IMR-90 (cell line): ENCODE measurements at regions not wholly inside any gene's neighbourhood (a gene's known extent, or its start where the extent isn't known, plus 50 kb on each side); places are given as distances from the start of the nearest gene placed in this dataset.

ENCODE experiments used
- ATAC-seq: fragments of 200-7000 bp; cut with Tn5 transposase; 2 replicates; pipeline ENCODE4 v1.9.1; 2020; ENCODE audit warnings: low read depth, mild to moderate bottlenecking, moderate library complexity
- BruUV-seq: library from RNA; stranded (reverse); fragments of 400-500 nt; replicated peaks from 2 replicates; lab custom pipeline; 2021; lab: Mats Ljungman, UMichigan
- CTCF ChIA-PET: fragments of 300-600 bp; formaldehyde crosslinking; extraction: SDS; loops from one replicate; lab custom pipeline; 2021; ENCODE audit warnings: antibody characterized with exemption; lab: Yijun Ruan, JAX
- POLR2A ChIA-PET: fragments of 300-600 bp; sonication (Branson Sonifier 250); formaldehyde crosslinking; loops from one replicate; lab custom pipeline; 2022; ENCODE audit warnings: antibody characterized with exemption; ENCODE audit not compliant: unreplicated experiment; lab: Charles Lee
- DNase-seq: peaks from one replicate; pipeline ENCODE4 v3.0.0; 2013
- H2AFZ ChIP-seq: replicated peaks from 2 replicates; pipeline ENCODE3; 2013; ENCODE audit warnings: low read length, mild to moderate bottlenecking; ENCODE audit not compliant: poor library complexity
- H2AK5ac ChIP-seq: 2 replicates; pipeline ENCODE4 v1.6.1; 2013; ENCODE audit warnings: low read depth, low read length, inconsistent platforms
- H2AK9ac ChIP-seq: replicated peaks from 2 replicates; pipeline ENCODE3; 2013; ENCODE audit warnings: mild to moderate bottlenecking, low read depth, low read length, moderate library complexity; ENCODE audit not compliant: poor library complexity
- H2BK120ac ChIP-seq: 2 replicates; pipeline ENCODE4 v1.6.1; 2013; ENCODE audit warnings: low read depth, low read length, inconsistent platforms
- H2BK15ac ChIP-seq: 3 replicates; pipeline ENCODE4 v1.6.1; 2013; ENCODE audit warnings: low read depth, low read length, inconsistent platforms
- H2BK20ac ChIP-seq: 2 replicates; pipeline ENCODE4 v1.6.1; 2013; ENCODE audit warnings: low read depth, mild to moderate bottlenecking, inconsistent platforms, low read length, moderate library complexity
- H2BK5ac ChIP-seq: 2 replicates; pipeline ENCODE4 v1.6.1; 2013; ENCODE audit warnings: mild to moderate bottlenecking, low read depth, low read length, inconsistent platforms; ENCODE audit not compliant: poor library complexity, severe bottlenecking
- H3K14ac ChIP-seq: replicated peaks from 2 replicates; pipeline ENCODE4 v1.6.1; 2013; ENCODE audit warnings: low read depth, low read length, inconsistent platforms
- H3K18ac ChIP-seq: 2 replicates; pipeline ENCODE4 v1.6.1; 2013; ENCODE audit warnings: low read depth, low read length, control low read depth
- H3K23ac ChIP-seq: 2 replicates; pipeline ENCODE4 v1.6.1; 2013; ENCODE audit warnings: low read depth, low read length, inconsistent platforms
- H3K27ac ChIP-seq: 2 replicates; pipeline ENCODE4 v1.5.1; 2013; ENCODE audit warnings: mild to moderate bottlenecking, control low read depth, low read length; ENCODE audit not compliant: insufficient read depth
- H3K27me3 ChIP-seq: 2 replicates; pipeline ENCODE4 v1.6.1; 2013; ENCODE audit warnings: low read length; ENCODE audit not compliant: control insufficient read depth, insufficient read depth
- H3K36me3 ChIP-seq: 2 replicates; pipeline ENCODE4 v1.6.1; 2013; ENCODE audit warnings: low read length, mixed read lengths; ENCODE audit not compliant: control insufficient read depth, insufficient read depth
- H3K4ac ChIP-seq: 2 replicates; pipeline ENCODE4 v1.6.1; 2013; ENCODE audit warnings: low read depth, low read length, inconsistent platforms
- H3K4me1 ChIP-seq: 2 replicates; pipeline ENCODE4 v1.6.1; 2013; ENCODE audit warnings: low read length, mixed read lengths; ENCODE audit not compliant: control insufficient read depth, insufficient read depth
- H3K4me2 ChIP-seq: 2 replicates; pipeline ENCODE4 v1.6.1; 2013; ENCODE audit warnings: low read depth, mild to moderate bottlenecking, control low read depth, low read length, moderate library complexity
- H3K4me3 ChIP-seq: 2 replicates; pipeline ENCODE4 v1.5.1; 2013; ENCODE audit warnings: low read depth, mild to moderate bottlenecking, control low read depth, low read length, moderate library complexity; ENCODE audit not compliant: insufficient read depth
- H3K56ac ChIP-seq: 2 replicates; pipeline ENCODE4 v1.6.1; 2013; ENCODE audit warnings: low read length, inconsistent platforms; ENCODE audit not compliant: insufficient read depth; ENCODE audit errors: extremely low read depth
- H3K79me1 ChIP-seq, 2 experiments: 2 replicates each; pipeline ENCODE4 v1.6.1; 2013; ENCODE audit warnings: low read length in 2 of 2, inconsistent platforms in 1 of 2, low read depth in 1 of 2
- H3K9ac ChIP-seq: 2 replicates; pipeline ENCODE4 v1.6.1; 2013; ENCODE audit warnings: low read depth, low read length, control low read depth
- H3K9me1 ChIP-seq: 2 replicates; pipeline ENCODE4 v1.6.1; 2013; ENCODE audit warnings: low read length, inconsistent platforms; ENCODE audit not compliant: insufficient read depth
- H3K9me3 ChIP-seq: 2 replicates; pipeline ENCODE4 v1.6.1; 2013; ENCODE audit warnings: low read length; ENCODE audit not compliant: control insufficient read depth, insufficient read depth
- H4K20me1 ChIP-seq: 2 replicates; pipeline ENCODE4 v1.6.1; 2013; ENCODE audit warnings: low read length, inconsistent platforms; ENCODE audit not compliant: insufficient read depth
- H4K5ac ChIP-seq: 2 replicates; pipeline ENCODE4 v1.6.1; 2013; ENCODE audit warnings: mild to moderate bottlenecking, low read depth, low read length, control low read depth
- H4K8ac ChIP-seq, 2 experiments: 2 replicates each; pipeline ENCODE4 v1.6.1; 2013; ENCODE audit warnings: low read depth in 2 of 2, low read length in 2 of 2, control low read depth in 1 of 2, inconsistent platforms in 1 of 2
- H4K91ac ChIP-seq: 2 replicates; pipeline ENCODE4 v1.6.1; 2013; ENCODE audit warnings: low read depth, low read length, inconsistent platforms; ENCODE audit not compliant: insufficient read depth
- CEBPB ChIP-seq: IDR thresholded peaks from 2 replicates; pipeline ENCODE4 v1.6.1; 2012; ENCODE audit warnings: low read depth, low read length, improper control_type of control experiment
- dilution Hi-C: fragments of 300-500 bp; cut with HindIII; formaldehyde crosslinking; loops from one replicate; pipeline ENCODE4 v1.14.3; 2018; ENCODE audit warnings: low sequenced_read_pairs; ENCODE audit not compliant: unreplicated experiment
- in situ Hi-C: fragments of 300-500 bp; cut with MboI; formaldehyde crosslinking; loops from 3 replicates; pipeline ENCODE4 v1.14.3; 2019; ENCODE audit warnings: low sequenced_read_pairs, inconsistent platforms, mixed read lengths
- intact Hi-C: fragments of 100-400 bp; cut with micrococcal nuclease; formaldehyde crosslinking; loops from 2 replicates; pipeline ENCODE4 v1.10.0; 2022

GRCh38 chrX:151513472-151513871 is 50.0 kb upstream of the PASD1 start:
- CTCF ChIA-PET, result no interaction called here
- TF ChIP-seq CEBPB, result no peak
- in situ Hi-C loops, result no loop called here

More at GRCh38 chrX:151513472-151513871, 50.0 kb upstream of the PASD1 start:
- DNase-seq (no peak), ATAC-seq (no peak)
- intact Hi-C loops, result no loop called here
- no peak overlapping the region for H3K4ac ChIP-seq
- no peak overlapping the region for H2BK120ac ChIP-seq
- no peak overlapping the region for H3K27ac ChIP-seq
- H4K8ac ChIP-seq, result no peak overlapping the region
- H3K4me1 ChIP-seq, result no peaks in the 10 kb centered on the region
- no peak overlapping the region for H2BK15ac ChIP-seq
- H3K4me2 ChIP-seq, result no peak overlapping the region
- no peak overlapping the region for H3K4me3 ChIP-seq
- no peak overlapping the region for H2BK20ac ChIP-seq
- no peak overlapping the region for H2AK9ac ChIP-seq
- H4K91ac ChIP-seq, result no peak overlapping the region
- H2BK5ac ChIP-seq, result no peak overlapping the region
- H4K20me1 ChIP-seq, result no peaks in the 10 kb centered on the region
- H3K79me1 ChIP-seq, result no peaks in the 10 kb centered on the region
- no peaks in the 10 kb centered on the region for H3K27me3 ChIP-seq
- H3K18ac ChIP-seq, result no peak overlapping the region
- H3K9me1 ChIP-seq, result no peaks in the 10 kb centered on the region
- H3K9ac ChIP-seq, result no peak overlapping the region
- no peak overlapping the region for H3K56ac ChIP-seq
- H4K5ac ChIP-seq, result no peak overlapping the region
- dilution Hi-C loops, result no loop called here
- no peaks in the 10 kb centered on the region for H3K36me3 ChIP-seq
- H3K9me3 ChIP-seq, result peaks cover 2% of the 10 kb centered on the region; the same call in 1 of the 2 replicates
- POLR2A ChIA-PET, result no interaction called here
- no peak overlapping the region for H3K14ac ChIP-seq
- H2AK5ac ChIP-seq, result no peak overlapping the region
- no TSS peak for BruUV-seq
- no peak overlapping the region for H2AFZ ChIP-seq
- H3K23ac ChIP-seq, result no peak overlapping the region
